CD8-positive, alpha-beta memory T cell (primary cell): ENCODE measurements at regions not wholly inside any gene's neighbourhood (a gene's known extent, or its start where the extent isn't known, plus 50 kb on each side); places are given as distances from the start of the nearest gene placed in this dataset.
"Not testable (repeated sequence)": the region's sequence is repeated elsewhere in the genome, so short reads cannot be mapped to it uniquely, and the experiment has no call there.

Source experiments
- CTCF ChIA-PET: fragments of 350-600 bp; sonication (Branson Sonifier 250); formaldehyde crosslinking; loops from one replicate; lab custom pipeline; 2021; ENCODE audit warnings: antibody characterized with exemption; lab: Charles Lee
- POLR2A ChIA-PET: fragments of 350-600 bp; sonication (Branson Sonifier 250); formaldehyde crosslinking; loops from one replicate; lab custom pipeline; 2021; ENCODE audit warnings: antibody characterized with exemption; lab: Charles Lee
- DNase-seq, 5 donors: peaks; one replicate each; pipeline versions ENCODE4 v3.0.0 to v3.0.0-alpha.2; 2020 to 2022; ENCODE audit warnings: mixed read lengths in 1 of 5
- H3K27ac ChIP-seq: one replicate; pipeline ENCODE4 v1.7.0; 2013; ENCODE audit warnings: low read depth, mild to moderate bottlenecking, low read length, moderate library complexity
- H3K27me3 ChIP-seq: 2 replicates; pipeline ENCODE4 v1.7.0; 2013; ENCODE audit warnings: low read length, mild to moderate bottlenecking; ENCODE audit not compliant: insufficient read depth, poor library complexity, severe bottlenecking
- H3K36me3 ChIP-seq: 2 replicates; pipeline ENCODE4 v1.7.0; 2013; ENCODE audit warnings: mild to moderate bottlenecking, low read length, moderate library complexity; ENCODE audit not compliant: insufficient read depth
- H3K4me1 ChIP-seq: 2 replicates; pipeline ENCODE4 v1.7.0; 2013; ENCODE audit warnings: mild to moderate bottlenecking, low read length, moderate library complexity; ENCODE audit not compliant: insufficient read depth
- H3K4me3 ChIP-seq: 2 replicates; pipeline ENCODE4 v1.7.0; 2013; ENCODE audit warnings: mild to moderate bottlenecking, low read length
- H3K9me3 ChIP-seq: 2 replicates; pipeline ENCODE4 v1.7.0; 2013; ENCODE audit warnings: mild to moderate bottlenecking, low read length
- H3K27ac Mint-ChIP-seq, 8 donors: one replicate each; pipeline ENCODE4 v1.8.0; 2020 to 2021; ENCODE audit warnings: mixed read lengths in 8 of 8, mild to moderate bottlenecking in 6 of 8, inconsistent platforms in 3 of 8, moderate library complexity in 3 of 8
- H3K27me3 Mint-ChIP-seq, 2 donors: one replicate each; pipeline ENCODE4 v1.8.0; 2020 to 2021; ENCODE audit warnings: mixed read lengths in 2 of 2, mild to moderate bottlenecking in 1 of 2, moderate library complexity in 1 of 2
- H3K36me3 Mint-ChIP-seq, 3 donors: one replicate each; pipeline ENCODE4 v1.8.0; 2020 to 2021; ENCODE audit warnings: mixed read lengths in 3 of 3, inconsistent platforms in 1 of 3, mild to moderate bottlenecking in 1 of 3
- H3K4me1 Mint-ChIP-seq, 3 donors: one replicate each; pipeline ENCODE4 v1.8.0; 2020 to 2021; ENCODE audit warnings: mixed read lengths in 3 of 3, inconsistent platforms in 1 of 3, mild to moderate bottlenecking in 1 of 3
- H3K4me3 Mint-ChIP-seq, 7 donors: one replicate each; pipeline ENCODE4 v1.8.0; 2020 to 2021; ENCODE audit warnings: mixed read lengths in 7 of 7, mild to moderate bottlenecking in 6 of 7, moderate library complexity in 4 of 7, inconsistent platforms in 2 of 7
- H3K9me3 Mint-ChIP-seq, 5 donors: one replicate each; pipeline ENCODE4 v1.8.0; 2020 to 2022; ENCODE audit warnings: mixed read lengths in 5 of 5, mild to moderate bottlenecking in 3 of 5, moderate library complexity in 2 of 5, inconsistent platforms in 1 of 5

GRCh38 chr6:167709776-167710336 lies 116.9 kb upstream of the AFDN start:
- DNase-seq, result not testable (repeated sequence)
- H3K27me3 Mint-ChIP-seq, result peaks cover 19 to 35% of the 10 kb centered on the region in 2 donors

GRCh38 chr6:167710363-167710920 lies 116.3 kb upstream of the AFDN start:
- no peak overlapping the region for H3K27ac Mint-ChIP-seq
- peaks cover 19 to 35% of the 10 kb centered on the region in 2 donors for H3K27me3 Mint-ChIP-seq
- no peak overlapping the region for H3K4me3 Mint-ChIP-seq
- Histone ChIP-seq H3K4me1 (peaks cover 17% of the 10 kb centered on the region), H3K36me3 (no peaks in the 10 kb centered on the region), H3K27ac (no peak overlapping the region), H3K4me3 (no peak overlapping the region), H3K27me3 (peaks cover 31% of the 10 kb centered on the region), H3K9me3 (no peaks in the 10 kb centered on the region)
- H3K36me3 Mint-ChIP-seq, result no peaks in the 10 kb centered on the region
- ChIA-PET CTCF (no interaction called here), POLR2A (no interaction called here)
- H3K4me1 Mint-ChIP-seq, result peaks cover 7 to 17% (median 11%) of the 10 kb centered on the region in 3 donors
- peaks cover 0 to 6% (median 1%) of the 10 kb centered on the region in 5 donors for H3K9me3 Mint-ChIP-seq
- no peak for DNase-seq

More at GRCh38 chr6:167709776-167710336, 116.9 kb upstream of the AFDN start:
- H3K36me3 Mint-ChIP-seq, H3K27ac Mint-ChIP-seq, CTCF ChIA-PET, POLR2A ChIA-PET, H3K4me3 Mint-ChIP-seq, H3K27ac ChIP-seq, H3K9me3 Mint-ChIP-seq, H3K36me3 ChIP-seq, H3K4me3 ChIP-seq, H3K9me3 ChIP-seq: not testable (repeated sequence)
- H3K4me1 Mint-ChIP-seq, result peaks cover 10 to 22% (median 17%) of the 10 kb centered on the region in 3 donors
- H3K27me3 ChIP-seq, result peaks cover 36% of the 10 kb centered on the region
- H3K4me1 ChIP-seq, result peaks cover 23% of the 10 kb centered on the region

- H3K27ac ChIP-seq, result no peak overlapping the region
- DNase-seq, result no peak
- H3K4me3 ChIP-seq, result no peak overlapping the region
- Mint-ChIP-seq H3K4me1 (peaks cover 3 to 9% (median 5%) of the 10 kb centered on the region in 3 donors), H3K36me3 (no peaks in the 10 kb centered on the region), H3K9me3 (peaks cover 0 to 6% (median under 1%) of the 10 kb centered on the region in 5 donors), H3K27me3 (peaks cover 19 to 35% of the 10 kb centered on the region in 2 donors), H3K4me3 (no peak overlapping the region), H3K27ac (no peak overlapping the region)
- ChIA-PET POLR2A (no interaction called here), CTCF (no interaction called here)
- H3K9me3 ChIP-seq, result no peaks in the 10 kb centered on the region
- H3K36me3 ChIP-seq, result no peaks in the 10 kb centered on the region
- peaks cover 10% of the 10 kb centered on the region for H3K4me1 ChIP-seq
- H3K27me3 ChIP-seq, result peaks cover 31% of the 10 kb centered on the region
Measured at GRCh38 chr6:167711211-167711610, 115.5 kb upstream of the AFDN start.

GRCh38 chr6:167711768-167712730 lies 114.7 kb upstream of the AFDN start:
- H3K27ac ChIP-seq, result no peak overlapping the region
- no peak for DNase-seq
- H3K4me3 Mint-ChIP-seq, result no peak overlapping the region
- no peak overlapping the region for H3K27ac Mint-ChIP-seq
- CTCF ChIA-PET, result no interaction called here
- no peaks in the 10 kb centered on the region for H3K9me3 ChIP-seq
- peaks cover 0 to 6% (median 0%) of the 10 kb centered on the region in 5 donors for H3K9me3 Mint-ChIP-seq
- no peaks in the 10 kb centered on the region for H3K36me3 Mint-ChIP-seq
- POLR2A ChIA-PET, result no interaction called here
- H3K27me3 ChIP-seq, result peaks cover 24% of the 10 kb centered on the region
- H3K4me1 Mint-ChIP-seq, result peaks cover 0 to 7% (median 0%) of the 10 kb centered on the region in 3 donors
- no peak overlapping the region for H3K4me3 ChIP-seq
- peaks cover 1% of the 10 kb centered on the region for H3K4me1 ChIP-seq
- peaks cover 17 to 35% of the 10 kb centered on the region in 2 donors for H3K27me3 Mint-ChIP-seq
- H3K36me3 ChIP-seq, result no peaks in the 10 kb centered on the region

GRCh38 chr6:167712731-167713475 lies 113.8 kb upstream of the AFDN start:
- H3K27me3 Mint-ChIP-seq, result peaks cover 14 to 29% of the 10 kb centered on the region in 2 donors
- H3K27me3 ChIP-seq, result peaks cover 18% of the 10 kb centered on the region
- ChIA-PET POLR2A (no interaction called here), CTCF (no interaction called here)
- no peak overlapping the region for H3K27ac Mint-ChIP-seq
- H3K4me1 Mint-ChIP-seq, result peaks cover 0 to 7% (median 0%) of the 10 kb centered on the region in 3 donors
- H3K4me3 Mint-ChIP-seq, result no peak overlapping the region
- H3K27ac ChIP-seq, result no peak overlapping the region
- no peaks in the 10 kb centered on the region for H3K9me3 ChIP-seq
- H3K4me3 ChIP-seq, result no peak overlapping the region
- H3K36me3 Mint-ChIP-seq, result no peaks in the 10 kb centered on the region
- H3K9me3 Mint-ChIP-seq, result peaks cover 0 to 6% (median 0%) of the 10 kb centered on the region in 5 donors
- H3K36me3 ChIP-seq, result no peaks in the 10 kb centered on the region
- no peak for DNase-seq
- H3K4me1 ChIP-seq, result no peaks in the 10 kb centered on the region

- no peaks in the 10 kb centered on the region for H3K4me1 ChIP-seq
- no peak overlapping the region for H3K27ac ChIP-seq
- H3K36me3 Mint-ChIP-seq, result no peaks in the 10 kb centered on the region
- H3K36me3 ChIP-seq, result no peaks in the 10 kb centered on the region
- peaks cover 0 to 6% (median 1%) of the 10 kb centered on the region in 5 donors for H3K9me3 Mint-ChIP-seq
- H3K4me3 Mint-ChIP-seq, result no peak overlapping the region
- ChIA-PET CTCF (interaction anchor here (0.8 kb wide), 1 partner anchor 9 kb away, joined by 3 read pairs; no protein-coding TSS in a partner anchor), POLR2A (no interaction called here)
- peaks cover 7% of the 10 kb centered on the region for H3K27me3 ChIP-seq
- no peaks in the 10 kb centered on the region for H3K9me3 ChIP-seq
- H3K4me1 Mint-ChIP-seq, result peaks cover 0 to 2% (median 0%) of the 10 kb centered on the region in 3 donors
- H3K4me3 ChIP-seq, result no peak overlapping the region
- DNase-seq, result no peak
- H3K27ac Mint-ChIP-seq, result no peak overlapping the region
- H3K27me3 Mint-ChIP-seq, result peaks cover 5 to 22% of the 10 kb centered on the region in 2 donors
Measured at GRCh38 chr6:167714152-167714551, 112.6 kb upstream of the AFDN start.

- Mint-ChIP-seq H3K27ac (no peak overlapping the region), H3K36me3 (peaks cover 0 to 2% (median 0%) of the 10 kb centered on the region in 3 donors), H3K4me3 (no peak overlapping the region), H3K4me1 (no peaks in the 10 kb centered on the region), H3K27me3 (peaks cover 2 to 7% of the 10 kb centered on the region in 2 donors), H3K9me3 (peaks cover 0 to 11% (median 0%) of the 10 kb centered on the region in 5 donors)
- Histone ChIP-seq H3K36me3 (no peaks in the 10 kb centered on the region), H3K9me3 (no peaks in the 10 kb centered on the region), H3K4me1 (no peaks in the 10 kb centered on the region), H3K27me3 (peaks cover 7% of the 10 kb centered on the region), H3K27ac (no peak overlapping the region), H3K4me3 (no peak overlapping the region)
- ChIA-PET CTCF (no interaction called here), POLR2A (no interaction called here)
- DNase-seq, result no peak
Measured at GRCh38 chr6:167717455-167717854, 109.3 kb upstream of the AFDN start.
